ENCODE measurements at regions not wholly inside any gene's neighbourhood (a gene's known extent, or its start where the extent isn't known, plus 50 kb on each side); places are given as distances from the start of the nearest gene placed in this dataset.

GRCh38 chr18:72375618-72376017 is 168.5 kb downstream of the CBLN2 start:
- no peak for DNase-seq (ENCODE audit: low read depth)
- H3K4me3 ChIP-seq (ENCODE audit: low read depth, low read length): no peak overlapping the region
- TF ChIP-seq CTCF (IDR thresholded peaks at IDR 0.05; ENCODE audit: insufficient read depth, low read depth, low read length, missing control alignments): no peak

DNA sequence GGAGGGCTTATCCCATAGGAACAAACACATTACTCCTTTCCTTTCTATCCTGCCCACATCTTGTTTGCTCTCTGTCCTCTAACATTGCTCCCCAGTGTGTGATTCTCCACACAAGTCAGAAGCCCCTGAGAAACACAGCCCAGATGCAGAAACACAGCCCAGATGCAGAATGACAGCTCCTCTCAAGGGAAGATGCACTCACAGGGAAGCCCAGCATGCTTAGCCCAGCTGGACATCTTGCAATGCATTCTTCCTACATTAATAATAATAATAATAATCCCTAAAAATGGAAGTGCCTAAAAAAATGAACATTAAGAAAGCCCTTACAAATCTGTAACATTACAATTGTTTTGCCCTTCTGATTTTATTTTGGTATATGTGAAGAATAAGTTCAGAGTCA is 172.1 kb downstream of the CBLN2 start:
- no peak for DNase-seq (ENCODE audit: low read depth)
- H3K4me3 ChIP-seq (ENCODE audit: low read depth, low read length): no peak overlapping the region
- no peak for TF ChIP-seq CTCF (IDR thresholded peaks at IDR 0.05; ENCODE audit: insufficient read depth, low read depth, low read length, missing control alignments)

GRCh38 chr18:72368308-72368707 is 175.8 kb downstream of the CBLN2 start:
- no peak overlapping the region for H3K4me3 ChIP-seq (ENCODE audit: low read depth, low read length)
- no peak for TF ChIP-seq CTCF (IDR thresholded peaks at IDR 0.05; ENCODE audit: insufficient read depth, low read depth, low read length, missing control alignments)
- no peak for DNase-seq (ENCODE audit: low read depth)

- no peak for DNase-seq (ENCODE audit: low read depth)
- H3K4me3 ChIP-seq (ENCODE audit: low read depth, low read length): no peak overlapping the region
- TF ChIP-seq CTCF (IDR thresholded peaks at IDR 0.05; ENCODE audit: insufficient read depth, low read depth, low read length, missing control alignments): no peak
These were observed 183.5 kb downstream of the CBLN2 start for GRCh38 chr18:72360634-72361033.

GRCh38 chr18:72342933-72343332 is 201.2 kb downstream of the CBLN2 start:
- TF ChIP-seq CTCF (IDR thresholded peaks at IDR 0.05; ENCODE audit: insufficient read depth, low read depth, low read length, missing control alignments): no peak
- no peak for DNase-seq (ENCODE audit: low read depth)
- no peak overlapping the region for H3K4me3 ChIP-seq (ENCODE audit: low read depth, low read length)

DNA sequence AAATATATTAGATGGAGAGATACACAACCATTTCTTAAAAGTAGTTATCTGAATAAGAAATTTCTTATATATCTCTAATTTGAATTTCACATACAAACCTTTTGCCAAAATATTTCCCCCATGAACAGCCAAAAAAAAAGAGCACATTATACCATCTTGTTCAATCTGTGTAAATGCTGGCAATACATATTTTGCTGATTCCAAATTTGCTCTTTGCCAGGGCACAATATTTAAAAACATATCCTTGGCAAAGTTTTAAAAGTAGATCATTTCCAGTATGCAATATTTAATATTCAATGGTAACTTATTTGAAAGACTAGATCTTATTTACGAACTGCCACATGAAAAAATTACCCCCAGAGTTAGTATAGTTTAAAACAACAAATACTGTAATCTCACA is 204.2 kb downstream of the CBLN2 start:
- no peak for TF ChIP-seq CTCF (IDR thresholded peaks at IDR 0.05; ENCODE audit: insufficient read depth, low read depth, low read length, missing control alignments)
- no peak for DNase-seq (ENCODE audit: low read depth)
- H3K4me3 ChIP-seq (ENCODE audit: low read depth, low read length): no peak overlapping the region

DNA sequence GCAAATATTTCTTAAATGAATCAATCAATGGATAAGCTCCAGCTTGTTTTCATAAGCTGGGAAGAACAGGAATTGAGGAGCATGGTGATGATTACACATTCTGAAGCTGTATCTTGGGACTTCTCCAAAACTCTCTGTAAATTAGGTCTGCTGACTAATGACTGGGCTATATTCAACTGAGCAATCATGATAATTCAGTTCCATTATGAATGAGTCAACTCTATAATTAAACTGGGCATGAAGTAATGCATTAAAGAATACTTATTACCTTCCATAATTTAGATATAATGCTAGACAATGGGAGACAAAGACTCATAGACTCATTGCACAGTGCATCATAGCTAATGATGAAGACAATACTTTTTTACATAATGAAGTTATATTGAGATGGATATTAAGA is 207.4 kb downstream of the CBLN2 start:
- H3K4me3 ChIP-seq (ENCODE audit: low read depth, low read length): no peak overlapping the region
- no peak for TF ChIP-seq CTCF (IDR thresholded peaks at IDR 0.05; ENCODE audit: insufficient read depth, low read depth, low read length, missing control alignments)
- DNase-seq (ENCODE audit: low read depth): no peak

Data from GM12865 (cell line).